H1 (cell line): ENCODE measurements at regions not wholly inside any gene's neighbourhood (a gene's known extent, or its start where the extent isn't known, plus 50 kb on each side); places are given as distances from the start of the nearest gene placed in this dataset.

Experiments used
- CTCF ChIA-PET: fragments of 300-600 bp; sonication (Branson Sonifier 250); formaldehyde crosslinking; loops from one replicate; lab custom pipeline; 2021; ENCODE audit not compliant: partially characterized antibody; lab: Charles Lee
- POLR2A ChIA-PET: fragments of 300-600 bp; sonication (Branson Sonifier 250); formaldehyde crosslinking; loops from one replicate; lab custom pipeline; 2021; ENCODE audit warnings: inconsistent platforms; ENCODE audit not compliant: partially characterized antibody; lab: Charles Lee
- DNase-seq, 2 experiments: peaks; one replicate each; pipeline versions ENCODE4 v3.0.0 to v3.0.0-alpha.2; 2010 to 2022; ENCODE audit warnings: low spot score in 2 of 2, low read depth in 1 of 2, mixed read lengths in 1 of 2
- FAIRE-seq: peaks from 2 replicates; lab custom pipeline; 2011; peaks lifted over from hg19 to GRCh38; lab: Jason Lieb, UNC
- H2AFZ ChIP-seq: 2 replicates; pipeline ENCODE4 v1.8.1; 2012; ENCODE audit warnings: low read length, inconsistent platforms
- H2AK5ac ChIP-seq: 2 replicates; pipeline ENCODE4 v1.6.1; 2013; ENCODE audit warnings: low read depth, low read length
- H2BK120ac ChIP-seq: replicated peaks from 2 replicates; pipeline ENCODE3; 2013; ENCODE audit warnings: low read depth, low read length, inconsistent platforms
- H2BK12ac ChIP-seq: 2 replicates; pipeline ENCODE4 v1.6.1; 2013; ENCODE audit warnings: low read depth, low read length
- H2BK15ac ChIP-seq: 2 replicates; pipeline ENCODE4 v1.6.1; 2013; ENCODE audit warnings: low read length
- H2BK20ac ChIP-seq: 2 replicates; pipeline ENCODE4 v1.6.1; 2013; ENCODE audit warnings: low read length
- H2BK5ac ChIP-seq: 2 replicates; pipeline ENCODE4 v1.6.1; 2013; ENCODE audit warnings: low read depth, low read length
- H3K14ac ChIP-seq: 2 replicates; pipeline ENCODE4 v1.6.1; 2013; ENCODE audit warnings: inconsistent platforms; ENCODE audit not compliant: insufficient read length
- H3K18ac ChIP-seq: 2 replicates; pipeline ENCODE4 v1.6.1; 2013; ENCODE audit warnings: low read length; ENCODE audit errors: extremely low read depth
- H3K23ac ChIP-seq: 2 replicates; pipeline ENCODE4 v1.6.1; 2013; ENCODE audit warnings: inconsistent platforms; ENCODE audit not compliant: insufficient read length
- H3K23me2 ChIP-seq: 2 replicates; pipeline ENCODE4 v1.6.1; 2013; ENCODE audit warnings: low read depth, low read length
- H3K27ac ChIP-seq: 2 replicates; pipeline ENCODE4 v1.6.1; 2011; ENCODE audit warnings: low read depth, low read length, inconsistent platforms
- H3K27me3 ChIP-seq, 4 experiments: replicated peaks in 1 of 4; 1 replicate in 1 of 4; 2 replicates in 3 of 4; pipeline versions ENCODE4 v1.6.1 to v1.8.1; 2011 to 2013; ENCODE audit warnings: low read length in 3 of 4, mild to moderate bottlenecking in 3 of 4, inconsistent platforms in 2 of 4, mixed read lengths in 2 of 4, moderate library complexity in 1 of 4; ENCODE audit not compliant: control insufficient read depth in 3 of 4, insufficient read depth in 3 of 4; ENCODE audit errors: extremely low read depth in 1 of 4
- H3K36me3 ChIP-seq, 4 experiments: 2 replicates each; pipeline versions ENCODE4 v1.6.1 to v1.8.1; 2011 to 2013; ENCODE audit warnings: mild to moderate bottlenecking in 4 of 4, low read length in 3 of 4, moderate library complexity in 2 of 4, control low read depth in 1 of 4, inconsistent platforms in 1 of 4; ENCODE audit not compliant: insufficient read depth in 4 of 4, control insufficient read depth in 2 of 4
- H3K4ac ChIP-seq: replicated peaks from 2 replicates; pipeline ENCODE3; 2013; ENCODE audit warnings: low read length, low read depth, mixed read lengths, inconsistent platforms; ENCODE audit not compliant: insufficient read length
- H3K4me1 ChIP-seq, 4 experiments: replicated peaks in 1 of 4; 1 replicate in 1 of 4; 2 replicates in 3 of 4; pipeline versions ENCODE4 v1.6.1 to v1.8.1; 2011 to 2013; ENCODE audit warnings: low read length in 3 of 4, inconsistent platforms in 2 of 4, mixed read lengths in 1 of 4; ENCODE audit not compliant: insufficient read depth in 4 of 4, control insufficient read depth in 3 of 4
- H3K4me2 ChIP-seq, 2 experiments: 2 replicates each; pipeline versions ENCODE4 v1.6.1 to v1.8.1; 2011 to 2013; ENCODE audit warnings: low read depth in 2 of 2, low read length in 2 of 2, control low read depth in 1 of 2, inconsistent platforms in 1 of 2, mild to moderate bottlenecking in 1 of 2; ENCODE audit not compliant: insufficient read depth in 1 of 2
- H3K4me3 ChIP-seq, 4 experiments: fragments of 200-600, 300-600 bp in 1 of 4; sonication (generic), shearing (Covaris generic), sonication (Bioruptor Twin) in 1 of 4; 2 replicates each; pipeline versions ENCODE4 v1.5.1 to v1.8.1; 2011 to 2016; ENCODE audit warnings: low read length in 4 of 4, low read depth in 3 of 4, control low read depth in 2 of 4, inconsistent platforms in 2 of 4, mild to moderate bottlenecking in 2 of 4, mixed read lengths in 1 of 4, moderate library complexity in 1 of 4; ENCODE audit not compliant: insufficient read depth in 2 of 4; ENCODE audit errors: extremely low read depth in 1 of 4
- H3K56ac ChIP-seq: replicated peaks from 2 replicates; pipeline ENCODE3; 2013; ENCODE audit warnings: low read depth, mild to moderate bottlenecking, mixed read lengths, low read length, inconsistent platforms; ENCODE audit not compliant: insufficient read length
- H3K79me1 ChIP-seq: 2 replicates; pipeline ENCODE4 v1.6.1; 2013; ENCODE audit warnings: low read depth, low read length, control low read depth
- H3K79me2 ChIP-seq, 2 experiments: 2 replicates each; pipeline versions ENCODE4 v1.6.1 to v1.8.1; 2012 to 2013; ENCODE audit warnings: low read length in 2 of 2, mild to moderate bottlenecking in 2 of 2, inconsistent platforms in 1 of 2; ENCODE audit not compliant: insufficient read depth in 2 of 2, control insufficient read depth in 1 of 2
- H3K9ac ChIP-seq, 4 experiments: replicated peaks in 1 of 4; 1 replicate in 1 of 4; 2 replicates in 3 of 4; pipeline versions ENCODE4 v1.6.1 to v1.8.1; 2011 to 2013; ENCODE audit warnings: low read depth in 3 of 4, low read length in 3 of 4, control low read depth in 2 of 4, mild to moderate bottlenecking in 2 of 4, moderate library complexity in 2 of 4, inconsistent platforms in 1 of 4; ENCODE audit errors: extremely low read depth in 1 of 4
- H3K9me3 ChIP-seq, 2 experiments: 2 replicates each; pipeline versions ENCODE4 v1.6.1 to v1.8.1; 2012 to 2013; ENCODE audit warnings: mild to moderate bottlenecking in 2 of 2, moderate library complexity in 2 of 2, control low read depth in 1 of 2, inconsistent platforms in 1 of 2, low read depth in 1 of 2, low read length in 1 of 2, mixed read lengths in 1 of 2; ENCODE audit not compliant: insufficient read depth in 2 of 2
- H4K20me1 ChIP-seq, 2 experiments: replicated peaks in 1 of 2; 2 replicates each; pipeline versions ENCODE3 to v1.8.1; 2011 to 2013; ENCODE audit warnings: inconsistent platforms in 2 of 2, low read length in 2 of 2, mild to moderate bottlenecking in 1 of 2; ENCODE audit not compliant: insufficient read depth in 2 of 2, control insufficient read depth in 1 of 2
- H4K5ac ChIP-seq: 2 replicates; pipeline ENCODE4 v1.6.1; 2013; ENCODE audit warnings: low read length, low read depth, mixed read lengths, inconsistent platforms; ENCODE audit not compliant: insufficient read length
- H4K8ac ChIP-seq: 2 replicates; pipeline ENCODE4 v1.8.0; 2013; ENCODE audit warnings: mild to moderate bottlenecking, moderate library complexity, low read length, inconsistent platforms; ENCODE audit not compliant: insufficient read depth; ENCODE audit errors: extremely low read depth
- H4K91ac ChIP-seq: replicated peaks from 2 replicates; pipeline ENCODE3; 2013; ENCODE audit warnings: low read length, mixed read lengths, inconsistent platforms; ENCODE audit not compliant: insufficient read length
- CREB1 ChIP-seq: IDR thresholded peaks from 2 replicates; pipeline ENCODE4 v1.6.1; 2012; ENCODE audit warnings: inconsistent platforms
- NANOG ChIP-seq: IDR thresholded peaks from 2 replicates; pipeline ENCODE4 v1.6.1; 2011; ENCODE audit warnings: low read length, low read depth, mild to moderate bottlenecking, inconsistent platforms; ENCODE audit not compliant: insufficient read depth, poor library complexity, severe bottlenecking
- PHF8 ChIP-seq: fragments of 200-600 bp; sonication (generic); conservative IDR thresholded peaks from 2 replicates; pipeline ENCODE4 v1.7.1; 2012; ENCODE audit warnings: low read depth, mild to moderate bottlenecking, inconsistent platforms, low read length, moderate library complexity
- RNF2 ChIP-seq: fragments of 200-900, 300-1000 bp; sonication (generic); IDR thresholded peaks from 2 replicates; pipeline ENCODE4 v1.7.1; 2016; ENCODE audit warnings: borderline replicate concordance, low read depth, mild to moderate bottlenecking, antibody characterized with exemption, low read length; ENCODE audit not compliant: poor library complexity, severe bottlenecking; ENCODE audit errors: missing control alignments
- YY1 ChIP-seq: IDR thresholded peaks from 2 replicates; pipeline ENCODE4 v1.6.1; 2011; ENCODE audit warnings: low read depth, mild to moderate bottlenecking, low read length
- ZNF274 ChIP-seq: IDR thresholded peaks from 2 replicates; pipeline ENCODE4 v1.7.0; 2012; ENCODE audit warnings: low read length, borderline replicate concordance; ENCODE audit errors: extremely low read depth
- WGBS, 2 experiments: shearing (Covaris generic) in 1 of 2; methylation state at CpG; one replicate each; pipeline versions ENCODE4 v1.1.6 to v1.1.7; 2013 to 2015; ENCODE audit warnings: low lambda C conversion rate in 2 of 2, mixed read lengths in 2 of 2, inconsistent platforms in 1 of 2, low coverage in 1 of 2, missing lambda C conversion rate in 1 of 2; ENCODE audit not compliant: insufficient replicate concordance in 2 of 2, insufficient coverage in 1 of 2, insufficient read length in 1 of 2; ENCODE audit errors: extremely low coverage in 1 of 2, missing lambda C conversion rate in 1 of 2; 5-methylcytosine and 5-hydroxymethylcytosine counted together

- Histone ChIP-seq H2BK20ac (no peak overlapping the region), H2BK15ac (no peak overlapping the region), H2BK12ac (no peak overlapping the region), H3K79me1 (no peaks in the 10 kb centered on the region), H2AFZ (no peak overlapping the region), H3K27me3 (no peaks in the 10 kb centered on the region), H3K14ac (no peak overlapping the region), H2BK120ac (no peak overlapping the region), H3K56ac (no peak overlapping the region), H3K4ac (no peak overlapping the region), H4K8ac (no peak overlapping the region), H4K20me1 (no peaks in the 10 kb centered on the region), H4K91ac (no peak overlapping the region), H3K36me3 (no peaks in the 10 kb centered on the region), H3K18ac (no peak overlapping the region), H3K27ac (no peak overlapping the region), H3K23me2 (no peaks in the 10 kb centered on the region), H3K4me2 (no peak overlapping the region), H3K9me3 (no peaks in the 10 kb centered on the region), H3K9ac (no peak overlapping the region), H4K5ac (no peak overlapping the region), H3K4me1 (no peaks in the 10 kb centered on the region), H3K23ac (no peak overlapping the region), H3K4me3 (no peak overlapping the region), H2AK5ac (no peak overlapping the region), H2BK5ac (no peak overlapping the region), H3K79me2 (no peaks in the 10 kb centered on the region)
- FAIRE-seq (no peak), DNase-seq (no peak)
- ChIA-PET POLR2A (no interaction called here), CTCF (no interaction called here)
- 69% methylated on average over 3 of the region's 3 CpGs; no CpG with 5 or more reads in 1 of the 2 experiments for WGBS, 2 experiments
- TF ChIP-seq PHF8, result no peak
- no peak for TF ChIP-seq NANOG
- no peak for TF ChIP-seq ZNF274
- no peak for TF ChIP-seq RNF2
- TF ChIP-seq YY1, result no peak
- TF ChIP-seq CREB1, result no peak
Observed at GRCh38 chr3:13966302-13966701, 86.4 kb upstream of the WNT7A start.
